ENCODE measurements at regions not wholly inside any gene's neighbourhood (a gene's known extent, or its start where the extent isn't known, plus 50 kb on each side); places are given as distances from the start of the nearest gene placed in this dataset.
A peak's percentile ranks its signal among the peaks of the same experiment; 100 is the strongest.

- ATAC-seq (ENCODE audit: low read depth) (peak; percentile 24), DNase-seq (ENCODE audit: low spot score in 2 of 2) (peak in 1 of 2 donors; percentile 30)
- peak overlapping the region; percentile 81 for H3K27ac Mint-ChIP-seq
- H3K36me3 Mint-ChIP-seq: peaks cover under 1% of the 10 kb centered on the region
- H3K4me3 Mint-ChIP-seq: peak overlapping the region; percentile 96
- no peaks in the 10 kb centered on the region for H3K27me3 Mint-ChIP-seq
- peaks cover 30% of the 10 kb centered on the region for H3K4me1 Mint-ChIP-seq
- no peaks in the 10 kb centered on the region for H3K9me3 Mint-ChIP-seq
Measured at GRCh38 chr22:46054091-46055073, 77.4 kb upstream of the WNT7B start.

DNA sequence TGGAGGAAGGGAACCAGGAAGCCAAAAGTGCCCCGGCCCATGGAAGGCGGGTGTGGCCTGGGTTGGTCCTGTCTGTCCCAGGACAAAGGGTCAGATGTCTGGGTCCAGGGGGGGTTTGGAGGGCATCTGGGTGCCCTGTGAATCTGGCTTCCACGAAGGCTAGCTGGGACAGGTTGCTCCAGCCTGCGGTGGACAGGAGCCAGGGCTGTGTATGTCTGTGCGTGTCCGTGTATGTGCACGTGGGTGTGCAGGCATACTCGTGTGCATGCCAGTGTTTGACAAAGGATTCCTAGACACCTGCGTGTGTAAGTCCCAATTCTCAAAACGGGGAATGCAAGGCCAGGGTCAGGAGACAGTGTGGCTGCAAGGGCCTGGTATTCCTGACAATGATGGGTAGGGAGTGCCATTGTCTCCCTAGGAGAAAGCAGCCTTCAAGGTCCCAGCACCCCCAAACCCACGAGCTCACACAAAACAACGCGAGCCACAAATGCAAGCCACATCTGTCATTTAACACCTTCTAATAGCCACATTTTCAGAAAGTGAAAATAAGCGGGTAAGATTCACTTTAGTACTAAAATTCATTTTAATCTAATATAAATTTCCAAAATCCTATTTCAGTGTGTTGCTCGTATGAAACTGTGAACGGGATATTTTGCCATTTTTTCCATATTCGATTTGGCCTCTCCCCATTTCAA is 78.4 kb upstream of the WNT7B start:
- Mint-ChIP-seq H3K36me3 (peaks cover 2% of the 10 kb centered on the region), H3K4me3 (peak overlapping the region; percentile 51), H3K9me3 (no peaks in the 10 kb centered on the region), H3K27me3 (no peaks in the 10 kb centered on the region), H3K27ac (peak overlapping the region; percentile 81), H3K4me1 (peaks cover 30% of the 10 kb centered on the region)
- ATAC-seq (ENCODE audit: low read depth): no peak
- DNase-seq (ENCODE audit: low spot score in 2 of 2): no peak

DNA sequence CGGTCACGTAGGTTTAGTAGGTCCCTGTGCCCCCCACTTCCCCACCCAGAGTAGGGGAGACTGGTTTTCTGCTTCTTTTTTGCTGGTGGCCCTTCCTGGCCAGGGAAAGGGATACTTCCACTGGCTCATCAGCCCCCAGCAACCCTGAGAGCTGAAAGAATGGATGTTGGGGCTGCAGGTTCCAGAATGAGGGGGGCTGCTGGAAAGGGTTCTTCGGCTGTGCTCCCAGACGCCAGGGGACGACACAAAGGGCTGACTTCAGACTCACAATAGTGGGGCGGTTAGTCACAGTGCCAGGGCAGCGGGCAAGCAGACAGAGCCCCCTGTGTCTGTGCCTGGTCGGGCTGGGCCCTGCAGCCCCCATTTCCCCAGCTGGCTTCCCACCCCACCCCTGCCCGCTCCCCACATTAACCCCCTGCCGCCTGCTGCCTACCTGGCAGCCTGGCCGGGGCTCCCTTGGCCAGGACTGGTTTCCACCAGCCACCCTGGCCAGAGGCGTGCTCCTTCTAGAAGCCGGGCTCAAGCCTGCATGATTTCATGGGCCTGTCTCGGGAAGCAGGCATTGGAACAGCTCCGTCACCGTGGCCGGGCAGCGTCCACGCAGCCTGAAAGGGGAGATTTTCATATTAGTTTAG is 79.1 kb upstream of the WNT7B start:
- Mint-ChIP-seq H3K9me3 (no peaks in the 10 kb centered on the region), H3K4me3 (peak overlapping the region; percentile 8), H3K27ac (peak overlapping the region; percentile 85), H3K27me3 (no peaks in the 10 kb centered on the region), H3K36me3 (peaks cover 2% of the 10 kb centered on the region), H3K4me1 (peaks cover 28% of the 10 kb centered on the region)
- DNase-seq (ENCODE audit: low spot score in 2 of 2): no peak
- no peak for ATAC-seq (ENCODE audit: low read depth)

- Mint-ChIP-seq H3K4me3 (no peak overlapping the region), H3K27me3 (no peaks in the 10 kb centered on the region), H3K9me3 (no peaks in the 10 kb centered on the region), H3K27ac (peak overlapping the region; percentile 85), H3K36me3 (peaks cover 2% of the 10 kb centered on the region), H3K4me1 (peaks cover 24% of the 10 kb centered on the region)
- DNase-seq (ENCODE audit: low spot score in 2 of 2) (no peak), ATAC-seq (ENCODE audit: low read depth) (no peak)
Measured at GRCh38 chr22:46056546-46057245, 79.7 kb upstream of the WNT7B start.

DNA sequence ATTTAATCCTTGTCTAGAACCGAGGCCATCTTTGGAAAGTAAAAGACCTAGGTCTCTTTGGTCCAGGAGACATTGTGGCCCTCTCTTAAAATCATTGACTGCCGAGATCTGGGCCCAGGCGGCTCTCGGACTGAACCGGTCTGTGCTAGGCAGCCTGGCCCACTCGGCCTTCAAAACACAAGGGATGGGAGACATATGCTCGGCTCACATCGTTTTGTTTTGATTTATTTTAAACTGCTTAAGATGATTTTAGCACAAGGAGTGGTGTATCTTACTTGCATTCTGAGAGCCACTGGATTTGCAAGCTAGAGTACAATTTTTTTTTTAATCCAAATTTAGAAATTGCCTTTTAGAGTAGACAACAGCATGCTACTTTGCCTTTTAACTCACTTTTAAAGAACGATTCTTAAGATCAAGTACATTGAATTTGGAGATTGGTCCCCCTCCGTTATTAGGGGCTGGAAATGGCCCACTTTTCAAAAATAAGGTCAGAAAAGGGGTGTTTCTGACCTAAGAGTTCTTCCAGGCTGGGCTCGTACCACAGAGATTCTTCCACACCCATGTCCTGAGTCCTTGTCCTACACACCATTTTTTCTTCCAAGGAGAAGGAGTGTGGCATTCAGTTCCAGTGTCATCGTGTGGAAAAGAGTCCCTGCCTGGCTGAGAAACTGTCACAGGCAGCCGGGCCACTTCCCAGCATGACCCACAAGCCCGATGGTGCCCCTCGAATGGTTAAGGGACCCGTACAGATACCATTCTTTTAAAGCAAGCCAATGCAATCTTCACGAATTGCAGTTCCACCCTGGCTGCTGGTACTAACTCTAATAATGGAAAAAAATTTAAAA is 80.5 kb upstream of the WNT7B start:
- DNase-seq (ENCODE audit: low spot score in 2 of 2): no peak
- peak; percentile 2 for ATAC-seq (ENCODE audit: low read depth)
- H3K36me3 Mint-ChIP-seq: peaks cover 6% of the 10 kb centered on the region
- H3K27me3 Mint-ChIP-seq: no peaks in the 10 kb centered on the region
- peak overlapping the region; percentile 85 for H3K27ac Mint-ChIP-seq
- H3K9me3 Mint-ChIP-seq: no peaks in the 10 kb centered on the region
- H3K4me3 Mint-ChIP-seq: peak overlapping the region; percentile 60
- peaks cover 27% of the 10 kb centered on the region for H3K4me1 Mint-ChIP-seq

DNA sequence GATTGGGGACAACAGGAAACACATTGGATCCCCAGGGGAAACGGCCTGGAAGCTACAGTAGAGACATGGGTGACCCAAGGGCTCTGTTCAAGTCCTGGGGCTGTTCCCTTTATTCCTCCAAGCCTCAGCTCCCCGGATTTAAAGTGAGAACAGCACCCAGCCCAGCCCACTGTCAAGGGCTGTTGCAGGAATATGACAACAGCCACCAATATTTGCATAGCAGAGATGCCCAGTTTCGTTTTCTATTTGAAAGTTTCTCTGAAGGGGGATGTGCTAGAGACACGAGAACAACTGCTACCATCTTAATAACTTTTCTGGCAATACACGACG is 81.1 kb upstream of the WNT7B start:
- Mint-ChIP-seq H3K4me1 (peaks cover 28% of the 10 kb centered on the region), H3K27ac (peak overlapping the region; percentile 85), H3K27me3 (no peaks in the 10 kb centered on the region), H3K9me3 (no peaks in the 10 kb centered on the region), H3K36me3 (peaks cover 6% of the 10 kb centered on the region), H3K4me3 (peak overlapping the region; percentile 60)
- DNase-seq (ENCODE audit: low spot score in 2 of 2) (peak; percentile 33 to 48), ATAC-seq (ENCODE audit: low read depth) (peak; percentile 85)

DNA sequence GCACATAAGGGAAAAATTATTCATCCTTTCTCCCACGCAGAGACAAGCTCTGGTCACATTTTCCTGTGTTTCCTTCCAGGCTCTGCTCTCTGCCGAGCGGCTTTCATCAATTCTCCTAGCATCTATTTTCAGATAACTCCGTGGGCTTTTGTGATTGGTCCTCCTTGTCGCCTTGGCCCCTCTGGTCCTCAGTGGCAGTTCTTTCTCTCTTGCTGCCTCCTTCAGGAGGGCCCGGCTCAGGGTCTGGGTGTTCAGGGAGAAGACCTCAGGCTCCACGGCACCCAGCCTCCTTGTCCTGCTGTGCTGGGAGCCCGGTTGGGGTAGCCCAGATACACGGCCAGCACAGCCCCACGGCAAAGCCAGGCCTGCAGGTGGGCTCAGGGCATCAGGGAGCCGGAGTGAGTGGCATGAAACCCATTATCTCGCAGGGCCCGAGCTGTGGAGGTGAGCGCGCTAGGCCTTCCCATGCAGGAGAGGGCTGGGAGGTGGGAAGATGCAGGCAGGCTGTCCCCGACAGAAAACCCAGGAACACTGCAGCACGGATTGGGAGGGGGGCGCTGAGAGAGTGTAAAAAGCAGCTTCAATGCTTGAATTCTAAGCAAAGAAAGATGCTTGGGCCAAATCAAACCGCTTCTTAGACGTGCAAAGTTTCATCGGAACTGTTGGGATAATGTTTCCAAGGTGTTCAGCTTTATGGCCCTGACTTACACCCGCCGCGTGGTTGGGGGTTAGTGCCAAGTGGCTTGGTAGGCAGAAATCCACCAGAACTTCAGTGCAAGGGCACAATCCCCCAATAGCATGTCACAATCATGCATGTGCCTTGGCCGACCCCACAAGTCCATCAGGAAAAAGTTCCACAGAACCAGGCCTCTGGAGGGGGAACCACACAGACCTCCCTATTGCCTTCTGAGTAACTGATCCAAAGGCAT is 81.9 kb upstream of the WNT7B start:
- peaks cover 30% of the 10 kb centered on the region for H3K4me1 Mint-ChIP-seq
- DNase-seq (ENCODE audit: low spot score in 2 of 2): no peak

GRCh38 chr22:46060292-46061123 is 83.5 kb upstream of the WNT7B start:
- no peak overlapping the region for H3K4me3 Mint-ChIP-seq
- H3K4me1 Mint-ChIP-seq: peaks cover 22% of the 10 kb centered on the region
- DNase-seq (ENCODE audit: low spot score in 2 of 2) (no peak), ATAC-seq (ENCODE audit: low read depth) (no peak)
- no peaks in the 10 kb centered on the region for H3K27me3 Mint-ChIP-seq
- H3K27ac Mint-ChIP-seq: no peak overlapping the region
- H3K9me3 Mint-ChIP-seq: no peaks in the 10 kb centered on the region
- H3K36me3 Mint-ChIP-seq: peaks cover 6% of the 10 kb centered on the region

More for the DNA sequence above, 81.9 kb upstream of the WNT7B start:
- H3K4me3 Mint-ChIP-seq: no peak overlapping the region
- peaks cover 6% of the 10 kb centered on the region for H3K36me3 Mint-ChIP-seq
- H3K27me3 Mint-ChIP-seq: no peaks in the 10 kb centered on the region
- H3K9me3 Mint-ChIP-seq: no peaks in the 10 kb centered on the region
- peak overlapping the region; percentile 85 for H3K27ac Mint-ChIP-seq
- ATAC-seq (ENCODE audit: low read depth): no peak

DNA sequence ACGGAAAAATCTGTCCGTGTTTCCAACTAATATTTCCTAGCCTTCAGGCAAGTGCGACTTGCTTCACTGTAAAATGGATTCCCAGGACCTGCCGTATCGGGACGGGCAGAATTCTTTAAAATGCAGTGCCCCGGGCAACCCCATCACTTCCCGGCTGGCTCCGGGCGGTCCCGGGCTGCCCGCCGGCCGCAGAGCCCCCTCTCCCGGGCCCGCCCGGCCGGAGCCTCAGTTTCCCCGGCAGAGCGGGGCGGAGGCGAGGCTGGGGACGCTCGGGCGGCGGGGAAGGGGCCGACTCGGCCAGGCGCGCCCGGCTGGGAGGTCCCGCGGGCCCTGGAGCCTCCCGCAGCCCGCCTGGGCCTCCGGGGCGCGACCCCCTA is 84.2 kb upstream of the WNT7B start:
- peaks cover 6% of the 10 kb centered on the region for H3K36me3 Mint-ChIP-seq
- no peaks in the 10 kb centered on the region for H3K9me3 Mint-ChIP-seq
- no peak overlapping the region for H3K4me3 Mint-ChIP-seq
- H3K27me3 Mint-ChIP-seq: no peaks in the 10 kb centered on the region
- no peak overlapping the region for H3K27ac Mint-ChIP-seq
- peaks cover 21% of the 10 kb centered on the region for H3K4me1 Mint-ChIP-seq
- DNase-seq (ENCODE audit: low spot score in 2 of 2): no peak
- no peak for ATAC-seq (ENCODE audit: low read depth)

DNA sequence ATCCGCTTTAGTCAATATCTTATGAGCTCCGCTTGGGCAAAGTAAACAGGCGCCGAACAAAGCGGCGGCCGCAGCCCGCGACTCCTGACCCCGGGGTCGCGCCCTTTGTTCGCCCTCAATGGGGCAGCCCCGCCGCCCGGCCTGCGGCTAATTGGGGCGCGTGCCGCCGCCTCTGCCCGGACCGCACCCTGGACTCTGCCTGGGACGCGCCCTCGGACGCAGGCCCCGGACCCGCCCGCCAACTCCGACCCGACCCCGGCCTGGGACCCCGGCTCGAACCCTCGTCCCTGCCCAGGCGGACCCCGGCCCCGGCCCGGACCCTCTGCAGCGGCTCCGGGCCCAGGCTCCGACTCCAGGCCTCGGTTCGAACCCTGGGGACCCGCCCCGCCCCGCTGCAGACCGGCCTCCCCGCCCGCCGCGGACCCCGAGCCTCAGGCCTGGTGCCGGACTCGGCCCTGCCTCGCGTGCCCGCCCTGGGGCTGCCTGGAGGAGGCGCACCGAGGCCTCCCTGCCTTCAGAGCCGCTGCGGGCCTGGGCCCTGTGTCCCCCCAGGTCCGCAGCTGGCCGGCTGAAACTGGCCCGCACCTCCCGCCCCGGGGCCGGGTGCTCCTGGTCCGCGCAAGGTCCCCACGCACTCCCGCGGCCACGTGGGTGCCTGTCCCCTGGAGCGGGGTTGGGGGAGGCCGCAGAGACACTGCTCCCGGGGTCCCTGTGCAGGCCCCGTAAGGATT is 84.7 kb upstream of the WNT7B start:
- no peaks in the 10 kb centered on the region for H3K9me3 Mint-ChIP-seq
- peaks cover 6% of the 10 kb centered on the region for H3K36me3 Mint-ChIP-seq
- ATAC-seq (ENCODE audit: low read depth) (no peak), DNase-seq (ENCODE audit: low spot score in 2 of 2) (no peak)
- H3K4me3 Mint-ChIP-seq: no peak overlapping the region
- no peak overlapping the region for H3K27ac Mint-ChIP-seq
- H3K27me3 Mint-ChIP-seq: no peaks in the 10 kb centered on the region
- H3K4me1 Mint-ChIP-seq: peaks cover 23% of the 10 kb centered on the region

DNA sequence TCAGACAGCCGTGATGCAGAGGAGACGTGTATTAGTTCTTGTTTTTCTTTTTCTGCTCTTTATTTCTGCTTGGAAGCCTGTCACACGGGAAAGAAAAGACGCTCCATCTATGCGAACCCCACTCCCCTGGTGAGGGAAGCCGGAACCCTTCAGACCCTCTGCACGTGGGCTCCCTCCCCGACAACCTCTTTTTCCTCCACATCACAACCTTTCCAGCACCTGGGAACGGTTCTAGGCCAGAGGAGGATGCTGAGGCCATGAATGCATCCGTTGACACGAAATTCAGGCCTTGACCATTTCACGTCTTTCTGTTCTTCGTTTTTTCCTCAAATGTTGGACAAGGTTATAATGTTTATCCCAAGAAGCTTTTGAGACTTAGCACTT is 85.3 kb upstream of the WNT7B start:
- H3K9me3 Mint-ChIP-seq: no peaks in the 10 kb centered on the region
- no peak overlapping the region for H3K4me3 Mint-ChIP-seq
- ATAC-seq (ENCODE audit: low read depth): no peak
- peaks cover 24% of the 10 kb centered on the region for H3K4me1 Mint-ChIP-seq
- peaks cover 6% of the 10 kb centered on the region for H3K36me3 Mint-ChIP-seq
- no peaks in the 10 kb centered on the region for H3K27me3 Mint-ChIP-seq
- DNase-seq (ENCODE audit: low spot score in 2 of 2): no peak
- H3K27ac Mint-ChIP-seq: no peak overlapping the region

Measured in memory B cell (primary cell).